ENCODE measurements at regions not wholly inside any gene's neighbourhood (a gene's known extent, or its start where the extent isn't known, plus 50 kb on each side); places are given as distances from the start of the nearest gene placed in this dataset.
"Not testable (repeated sequence)": the region's sequence is repeated elsewhere in the genome, so short reads cannot be mapped to it uniquely, and the experiment has no call there.

DNA sequence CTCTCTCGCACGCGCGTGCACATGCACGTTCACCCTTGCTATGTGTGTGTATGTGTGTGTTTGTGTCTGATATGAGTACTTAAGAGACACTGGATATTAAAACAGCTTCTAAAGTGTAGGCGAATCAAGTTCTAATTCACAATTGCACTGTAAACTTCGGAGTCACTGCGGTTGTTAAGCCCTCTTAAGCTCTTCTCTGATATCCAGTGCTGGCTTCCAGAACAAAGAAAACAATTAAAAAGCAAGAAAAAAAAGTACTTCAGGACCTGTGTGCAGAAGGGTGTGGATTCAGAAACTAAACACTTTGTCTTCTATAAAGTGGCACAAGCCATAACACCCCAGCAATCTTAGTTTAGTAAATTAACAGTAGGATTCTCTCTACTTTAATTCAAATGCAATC lies 300.2 kb downstream of the PCDH7 start:
- Histone ChIP-seq H3K36me3 (no peaks in the 10 kb centered on the region), H3K4me1 (peaks cover 15% of the 10 kb centered on the region), H3K27me3 (no peaks in the 10 kb centered on the region), H3K9me3 (no peaks in the 10 kb centered on the region), H3K4me3 (ENCODE audit: low read depth, low read length) (no peak overlapping the region)
- TF ChIP-seq, protein P1, sequence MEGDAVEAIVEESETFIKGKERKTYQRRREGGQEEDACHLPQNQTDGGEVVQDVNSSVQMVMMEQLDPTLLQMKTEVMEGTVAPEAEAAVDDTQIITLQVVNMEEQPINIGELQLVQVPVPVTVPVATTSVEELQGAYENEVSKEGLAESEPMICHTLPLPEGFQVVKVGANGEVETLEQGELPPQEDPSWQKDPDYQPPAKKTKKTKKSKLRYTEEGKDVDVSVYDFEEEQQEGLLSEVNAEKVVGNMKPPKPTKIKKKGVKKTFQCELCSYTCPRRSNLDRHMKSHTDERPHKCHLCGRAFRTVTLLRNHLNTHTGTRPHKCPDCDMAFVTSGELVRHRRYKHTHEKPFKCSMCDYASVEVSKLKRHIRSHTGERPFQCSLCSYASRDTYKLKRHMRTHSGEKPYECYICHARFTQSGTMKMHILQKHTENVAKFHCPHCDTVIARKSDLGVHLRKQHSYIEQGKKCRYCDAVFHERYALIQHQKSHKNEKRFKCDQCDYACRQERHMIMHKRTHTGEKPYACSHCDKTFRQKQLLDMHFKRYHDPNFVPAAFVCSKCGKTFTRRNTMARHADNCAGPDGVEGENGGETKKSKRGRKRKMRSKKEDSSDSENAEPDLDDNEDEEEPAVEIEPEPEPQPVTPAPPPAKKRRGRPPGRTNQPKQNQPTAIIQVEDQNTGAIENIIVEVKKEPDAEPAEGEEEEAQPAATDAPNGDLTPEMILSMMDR (IDR thresholded peaks at IDR 0.05; ENCODE audit: low read depth, low read length) = no peak
- DNase-seq = no peak

DNA sequence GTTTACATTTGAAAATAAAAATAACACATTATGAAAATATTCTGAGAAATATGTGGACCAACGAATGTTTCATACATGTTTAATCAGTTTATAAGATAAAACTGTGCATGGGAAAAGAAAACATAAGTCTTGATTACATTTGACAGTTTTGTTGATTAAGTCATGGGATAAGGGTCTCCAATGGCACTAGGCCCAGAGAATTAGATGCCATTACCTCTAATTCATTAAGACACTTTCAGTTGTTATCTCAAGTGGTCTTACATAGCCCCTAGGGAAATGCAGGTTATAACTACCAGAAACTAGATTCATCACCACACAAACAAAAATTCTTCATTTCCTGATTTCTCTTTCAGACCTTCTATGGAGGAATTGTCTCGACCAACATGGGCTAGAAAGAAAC lies 300.8 kb downstream of the PCDH7 start:
- no peak overlapping the region for H3K4me3 ChIP-seq (ENCODE audit: low read depth, low read length)
- TF ChIP-seq, protein P1 (IDR thresholded peaks at IDR 0.05; ENCODE audit: low read depth, low read length) = no peak
- H3K36me3 ChIP-seq = no peaks in the 10 kb centered on the region
- peaks cover 15% of the 10 kb centered on the region for H3K4me1 ChIP-seq
- no peaks in the 10 kb centered on the region for H3K27me3 ChIP-seq
- DNase-seq = no peak
- no peaks in the 10 kb centered on the region for H3K9me3 ChIP-seq

DNA sequence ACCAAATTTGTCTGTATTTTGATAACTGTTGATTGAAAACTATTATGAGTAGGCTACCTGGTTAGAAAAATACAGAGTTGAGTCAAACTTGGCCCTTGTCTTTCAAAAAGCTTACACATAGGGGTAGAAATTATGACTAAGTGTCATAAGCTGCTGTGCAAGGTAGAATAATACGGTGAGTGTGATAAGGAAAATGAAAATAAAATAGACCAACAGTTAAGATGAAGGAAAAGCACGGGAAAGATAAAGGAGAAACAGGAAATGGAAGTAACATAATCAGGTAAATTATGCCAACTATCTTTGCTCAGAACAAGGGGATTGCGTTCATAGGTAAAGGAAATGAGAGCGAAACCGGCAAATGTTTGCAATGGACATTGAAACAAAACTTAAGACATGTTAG lies 302.5 kb downstream of the PCDH7 start:
- Histone ChIP-seq H3K4me1 (peaks cover 14% of the 10 kb centered on the region), H3K4me3 (ENCODE audit: low read depth, low read length) (no peak overlapping the region), H3K36me3 (no peaks in the 10 kb centered on the region), H3K9me3 (no peaks in the 10 kb centered on the region), H3K27me3 (no peaks in the 10 kb centered on the region)
- no peak for DNase-seq
- TF ChIP-seq, protein P1 (IDR thresholded peaks at IDR 0.05; ENCODE audit: low read depth, low read length) = no peak

DNA sequence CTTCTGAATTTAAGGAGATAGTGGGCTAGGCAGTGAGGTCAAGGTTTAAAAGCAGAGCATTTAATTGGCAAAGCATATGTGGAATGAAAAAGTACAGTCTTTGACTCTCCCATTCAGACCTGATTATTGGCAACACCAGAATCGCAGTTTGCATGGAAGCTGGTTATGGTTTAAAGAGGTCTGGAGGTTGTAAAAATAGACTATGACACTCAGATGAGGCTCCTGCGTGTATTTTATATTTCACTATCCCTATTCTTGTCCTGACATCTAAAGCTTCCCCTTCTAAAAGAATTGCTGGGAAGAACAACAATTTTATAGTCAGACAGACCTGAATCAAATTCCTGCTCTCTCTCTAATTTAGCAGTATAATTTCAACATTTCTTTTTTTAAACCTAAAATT lies 302.9 kb downstream of the PCDH7 start:
- no peaks in the 10 kb centered on the region for H3K27me3 ChIP-seq
- no peaks in the 10 kb centered on the region for H3K9me3 ChIP-seq
- no peak overlapping the region for H3K4me3 ChIP-seq (ENCODE audit: low read depth, low read length)
- TF ChIP-seq, protein P1 (IDR thresholded peaks at IDR 0.05; ENCODE audit: low read depth, low read length) = no peak
- no peaks in the 10 kb centered on the region for H3K36me3 ChIP-seq
- peaks cover 14% of the 10 kb centered on the region for H3K4me1 ChIP-seq
- DNase-seq = no peak

DNA sequence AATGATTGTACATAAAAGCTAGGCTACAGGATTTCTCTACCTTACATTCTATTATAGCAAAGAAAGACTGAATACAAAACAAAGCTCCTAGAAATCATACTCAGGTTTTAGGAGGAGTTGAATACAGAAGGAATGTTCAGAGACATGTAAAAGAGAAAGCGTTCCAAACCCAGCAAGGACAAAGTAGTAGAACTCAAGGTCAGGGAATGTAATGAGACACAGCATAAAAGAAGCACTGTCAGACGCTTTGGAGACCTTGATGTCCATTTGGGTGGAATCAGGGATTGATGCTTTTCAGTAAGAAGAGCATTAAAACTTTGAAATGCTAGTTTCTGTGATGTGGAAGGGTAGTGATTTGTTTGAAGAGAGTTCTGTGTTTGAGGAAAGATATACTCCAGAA lies 303.6 kb downstream of the PCDH7 start:
- no peak overlapping the region for H3K4me3 ChIP-seq (ENCODE audit: low read depth, low read length)
- H3K9me3 ChIP-seq = no peaks in the 10 kb centered on the region
- H3K36me3 ChIP-seq = no peaks in the 10 kb centered on the region
- H3K27me3 ChIP-seq = no peaks in the 10 kb centered on the region
- no peak for DNase-seq
- H3K4me1 ChIP-seq = peaks cover 14% of the 10 kb centered on the region
- TF ChIP-seq, protein P1 (IDR thresholded peaks at IDR 0.05; ENCODE audit: low read depth, low read length) = no peak

DNA sequence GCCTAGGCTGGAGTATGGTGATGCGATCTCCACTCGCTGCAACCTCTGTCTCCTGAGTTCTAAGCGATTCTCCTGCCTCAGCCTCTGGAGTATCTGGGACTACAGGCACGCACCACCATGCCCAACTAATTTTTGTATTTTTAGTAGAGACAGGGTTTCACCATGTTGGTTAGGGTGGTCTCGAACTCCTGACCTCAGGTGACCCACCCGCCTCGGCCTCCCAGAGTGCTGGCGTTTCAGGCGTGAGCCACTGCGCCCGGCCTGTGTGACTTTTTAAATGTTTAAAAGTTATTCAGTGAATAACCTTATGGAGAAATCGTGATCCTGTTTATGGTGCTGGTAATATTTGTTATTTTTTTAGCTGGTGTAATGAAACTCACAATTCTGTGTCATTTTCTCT lies 304.6 kb downstream of the PCDH7 start:
- H3K27me3 ChIP-seq; H3K9me3 ChIP-seq; H3K36me3 ChIP-seq; DNase-seq; H3K4me3 ChIP-seq (ENCODE audit: low read depth, low read length): not testable (repeated sequence)
- peaks cover 14% of the 10 kb centered on the region for H3K4me1 ChIP-seq

DNA sequence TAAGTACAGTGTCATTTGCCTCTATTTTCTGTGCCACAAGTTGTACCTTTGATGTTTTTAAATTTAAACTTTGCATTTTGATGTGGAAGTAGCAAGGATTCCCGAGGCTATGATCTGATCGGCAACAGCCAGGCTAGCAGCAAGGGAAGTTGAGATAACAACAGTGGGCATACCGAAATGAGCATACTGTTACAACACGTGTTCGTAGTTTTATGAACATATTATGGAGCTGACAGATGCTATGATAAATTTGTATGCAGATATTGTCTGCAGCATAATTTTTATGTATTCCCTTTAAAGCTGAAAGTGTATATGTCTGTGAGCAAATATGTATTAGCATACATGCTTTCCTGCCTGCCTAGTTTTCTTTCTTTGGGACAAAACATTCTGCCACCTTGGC lies 306.1 kb downstream of the PCDH7 start:
- peaks cover 8% of the 10 kb centered on the region for H3K4me1 ChIP-seq

More for the DNA sequence above, 306.1 kb downstream of the PCDH7 start:
- TF ChIP-seq, protein P1 (IDR thresholded peaks at IDR 0.05; ENCODE audit: low read depth, low read length) = no peak
- Histone ChIP-seq H3K9me3 (no peaks in the 10 kb centered on the region), H3K27me3 (no peaks in the 10 kb centered on the region), H3K4me3 (ENCODE audit: low read depth, low read length) (no peak overlapping the region), H3K36me3 (no peaks in the 10 kb centered on the region)
- DNase-seq = no peak

All from BE2C (cell line).